ENCODE measurements at regions not wholly inside any gene's neighbourhood (a gene's known extent, or its start where the extent isn't known, plus 50 kb on each side); places are given as distances from the start of the nearest gene placed in this dataset.

- TF ChIP-seq POLR2AphosphoS5 (IDR thresholded peaks at IDR 0.05; ENCODE audit: low read depth, low read length) (no peak), TAF1 (IDR thresholded peaks at IDR 0.05; ENCODE audit: borderline replicate concordance, insufficient read depth, low read length) (no peak), SIN3A (IDR thresholded peaks at IDR 0.05; ENCODE audit: borderline replicate concordance, insufficient read depth, low read length) (no peak)
- TF ChIP-seq, protein P1, sequence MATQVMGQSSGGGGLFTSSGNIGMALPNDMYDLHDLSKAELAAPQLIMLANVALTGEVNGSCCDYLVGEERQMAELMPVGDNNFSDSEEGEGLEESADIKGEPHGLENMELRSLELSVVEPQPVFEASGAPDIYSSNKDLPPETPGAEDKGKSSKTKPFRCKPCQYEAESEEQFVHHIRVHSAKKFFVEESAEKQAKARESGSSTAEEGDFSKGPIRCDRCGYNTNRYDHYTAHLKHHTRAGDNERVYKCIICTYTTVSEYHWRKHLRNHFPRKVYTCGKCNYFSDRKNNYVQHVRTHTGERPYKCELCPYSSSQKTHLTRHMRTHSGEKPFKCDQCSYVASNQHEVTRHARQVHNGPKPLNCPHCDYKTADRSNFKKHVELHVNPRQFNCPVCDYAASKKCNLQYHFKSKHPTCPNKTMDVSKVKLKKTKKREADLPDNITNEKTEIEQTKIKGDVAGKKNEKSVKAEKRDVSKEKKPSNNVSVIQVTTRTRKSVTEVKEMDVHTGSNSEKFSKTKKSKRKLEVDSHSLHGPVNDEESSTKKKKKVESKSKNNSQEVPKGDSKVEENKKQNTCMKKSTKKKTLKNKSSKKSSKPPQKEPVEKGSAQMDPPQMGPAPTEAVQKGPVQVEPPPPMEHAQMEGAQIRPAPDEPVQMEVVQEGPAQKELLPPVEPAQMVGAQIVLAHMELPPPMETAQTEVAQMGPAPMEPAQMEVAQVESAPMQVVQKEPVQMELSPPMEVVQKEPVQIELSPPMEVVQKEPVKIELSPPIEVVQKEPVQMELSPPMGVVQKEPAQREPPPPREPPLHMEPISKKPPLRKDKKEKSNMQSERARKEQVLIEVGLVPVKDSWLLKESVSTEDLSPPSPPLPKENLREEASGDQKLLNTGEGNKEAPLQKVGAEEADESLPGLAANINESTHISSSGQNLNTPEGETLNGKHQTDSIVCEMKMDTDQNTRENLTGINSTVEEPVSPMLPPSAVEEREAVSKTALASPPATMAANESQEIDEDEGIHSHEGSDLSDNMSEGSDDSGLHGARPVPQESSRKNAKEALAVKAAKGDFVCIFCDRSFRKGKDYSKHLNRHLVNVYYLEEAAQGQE (IDR thresholded peaks at IDR 0.05; ENCODE audit: insufficient read depth in 1 of 2, low read depth in 2 of 2, low read length in 2 of 2): no peak
Measured at GRCh38 chr13:99640260-99640659, 139.0 kb downstream of the TM9SF2 start.

All from PFSK-1 (cell line).